Hematopoietic multipotent progenitor cell treated with erythropoietin and hydrocortisone succinate and interleukin-3 and kit ligand, for 15 days (in vitro differentiated cells): ENCODE measurements at regions not wholly inside any gene's neighbourhood (a gene's known extent, or its start where the extent isn't known, plus 50 kb on each side); places are given as distances from the start of the nearest gene placed in this dataset.

ENCODE experiments used
- DNase-seq: peaks from one replicate; pipeline ENCODE4 v3.0.0-alpha.2; 2015; ENCODE audit warnings: low spot score

DNA sequence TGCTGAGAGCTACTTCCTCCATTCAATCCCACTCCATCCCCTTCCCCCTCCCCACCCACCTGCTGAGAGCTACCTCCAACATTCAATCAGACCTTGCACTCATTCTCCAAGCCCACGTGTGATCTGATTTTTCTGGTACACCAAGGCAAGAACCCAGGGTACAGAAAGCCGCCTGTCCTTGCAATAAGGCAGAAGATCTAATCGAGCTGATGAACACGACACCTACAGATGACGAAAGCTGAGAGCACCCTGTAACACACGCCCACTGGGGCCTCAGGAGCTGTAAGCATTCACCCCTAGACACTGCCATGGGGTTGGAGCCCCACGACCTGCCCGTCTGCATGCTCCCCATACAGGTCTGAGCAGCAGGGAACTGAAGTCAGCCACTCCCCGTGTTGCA lies 58.3 kb downstream of the TRIML1 start:
- DNase-seq, result no peak

GRCh38 chr4:188198982-188199792 lies 59.9 kb downstream of the TRIML1 start:
- DNase-seq, result no peak

DNA sequence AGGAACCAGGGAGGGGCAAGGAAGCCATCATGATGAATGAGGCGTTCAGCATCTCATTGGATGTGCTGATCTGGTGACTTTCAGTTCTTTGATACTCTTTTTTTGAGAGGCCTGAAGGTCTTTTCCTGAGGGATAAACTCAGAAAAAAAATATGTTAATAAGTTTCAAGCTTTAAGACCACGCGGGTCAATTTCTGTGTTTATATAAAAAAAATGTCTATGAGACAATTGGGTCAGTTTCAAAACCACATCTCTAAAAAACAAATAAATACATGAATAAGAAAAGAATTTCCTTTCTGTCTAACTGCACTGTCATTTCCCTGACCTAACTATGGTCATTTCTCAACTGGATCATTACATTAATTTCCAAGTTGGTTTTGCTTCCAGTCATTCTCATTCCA lies 62.6 kb downstream of the TRIML1 start:
- no peak for DNase-seq

GRCh38 chr4:188206783-188207182 lies 67.5 kb downstream of the TRIML1 start:
- no peak for DNase-seq

DNA sequence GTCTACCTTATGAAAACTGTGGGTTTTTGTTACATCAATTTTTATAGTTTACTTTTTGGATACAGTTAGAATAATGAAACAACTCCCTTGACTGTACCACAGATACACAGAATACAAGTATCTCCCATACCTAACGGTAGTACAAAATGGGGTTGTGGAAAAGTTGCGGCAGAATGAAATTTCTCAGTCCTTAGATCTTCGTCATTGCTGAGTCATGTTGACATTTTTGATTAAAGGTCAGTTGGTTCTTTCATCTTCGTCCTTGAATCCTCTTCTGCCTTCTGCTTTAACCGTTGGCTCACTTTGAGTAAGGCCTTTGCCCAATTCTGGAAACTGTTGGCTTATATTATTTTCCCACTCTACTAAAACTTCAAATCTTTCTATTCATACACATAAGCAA lies 75.6 kb downstream of the TRIML1 start:
- DNase-seq, result no peak

GRCh38 chr4:188218392-188218791 lies 79.2 kb downstream of the TRIML1 start:
- no peak for DNase-seq

GRCh38 chr4:188220006-188220405 lies 80.8 kb downstream of the TRIML1 start:
- no peak for DNase-seq

GRCh38 chr4:188221090-188221489 lies 81.8 kb downstream of the TRIML1 start:
- DNase-seq, result no peak

DNA sequence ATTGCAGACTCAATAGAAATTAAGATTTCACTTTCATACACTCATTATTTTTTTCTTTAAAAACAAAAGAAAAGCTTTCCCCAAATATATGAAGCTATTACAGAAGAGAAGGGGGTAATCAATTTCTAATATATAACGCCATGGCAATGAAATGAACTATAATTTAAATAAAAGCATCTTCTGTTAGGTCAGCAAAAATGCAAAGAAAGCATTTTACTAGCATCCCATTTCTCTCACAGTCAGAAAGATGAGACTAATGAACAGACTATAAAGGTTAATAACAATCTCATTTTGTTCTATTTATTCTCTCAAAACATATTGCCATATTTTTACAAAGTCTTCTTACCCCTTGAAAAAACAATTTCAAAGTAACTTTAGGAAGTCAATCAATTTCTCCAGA lies 89.0 kb downstream of the TRIML1 start:
- DNase-seq, result no peak

DNA sequence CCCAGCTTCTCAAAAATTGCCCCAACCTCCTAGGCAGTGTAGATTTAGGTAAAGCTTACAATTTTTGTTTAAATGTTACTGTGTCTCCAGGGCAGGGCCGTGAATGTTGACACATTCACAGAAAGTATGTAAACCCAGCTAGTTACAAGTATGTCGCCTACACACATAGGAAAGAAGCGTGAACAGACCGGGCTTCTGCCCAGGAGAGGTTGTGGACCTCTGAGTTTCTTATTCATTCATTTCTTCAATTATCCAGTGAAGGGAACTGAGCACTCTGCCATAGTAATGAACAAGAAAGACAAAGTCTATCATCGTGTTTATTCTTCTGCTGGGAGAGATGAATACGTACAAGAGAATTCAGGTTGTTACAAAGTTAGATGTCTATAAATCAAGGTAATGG lies 93.2 kb downstream of the TRIML1 start:
- no peak for DNase-seq

DNA sequence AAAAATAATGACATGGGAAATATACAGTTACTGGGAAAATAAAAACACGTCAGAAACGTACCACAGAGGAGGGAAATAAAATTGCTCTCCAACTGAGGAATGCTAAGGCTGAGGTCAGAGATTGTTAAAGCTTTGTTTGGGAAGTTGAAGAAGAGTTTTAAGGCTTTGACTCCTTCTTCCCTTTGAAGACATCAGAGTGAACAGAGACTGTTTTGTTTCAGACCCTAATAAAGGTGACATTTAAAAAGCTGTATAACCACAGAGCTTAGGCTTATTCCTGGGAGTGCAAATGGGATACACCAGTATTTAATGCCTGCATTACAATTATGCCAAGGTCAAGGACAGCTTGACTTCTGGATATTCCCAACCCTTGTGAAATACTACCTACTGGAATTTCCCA lies 102.8 kb downstream of the TRIML1 start:
- no peak for DNase-seq

DNA sequence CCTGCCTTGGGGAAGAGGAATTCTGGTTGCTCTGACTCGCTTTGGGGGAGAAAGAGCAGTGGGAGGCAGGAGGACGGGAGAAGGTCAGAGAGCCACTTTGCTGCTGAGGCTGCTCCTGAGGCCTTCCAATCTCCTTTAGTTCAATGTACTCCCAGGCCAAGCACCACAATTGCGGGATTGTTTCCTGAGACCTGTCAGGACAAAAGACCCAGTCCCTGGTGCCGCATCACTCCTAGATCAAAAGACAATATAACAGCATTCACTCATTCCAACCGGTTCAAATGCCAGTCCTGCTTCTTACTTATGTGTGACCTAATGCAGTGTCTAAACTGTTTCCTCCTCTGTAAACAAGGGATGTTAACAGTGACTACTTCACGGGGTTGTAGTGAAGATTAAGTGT lies 106.4 kb downstream of the TRIML1 start:
- no peak for DNase-seq

DNA sequence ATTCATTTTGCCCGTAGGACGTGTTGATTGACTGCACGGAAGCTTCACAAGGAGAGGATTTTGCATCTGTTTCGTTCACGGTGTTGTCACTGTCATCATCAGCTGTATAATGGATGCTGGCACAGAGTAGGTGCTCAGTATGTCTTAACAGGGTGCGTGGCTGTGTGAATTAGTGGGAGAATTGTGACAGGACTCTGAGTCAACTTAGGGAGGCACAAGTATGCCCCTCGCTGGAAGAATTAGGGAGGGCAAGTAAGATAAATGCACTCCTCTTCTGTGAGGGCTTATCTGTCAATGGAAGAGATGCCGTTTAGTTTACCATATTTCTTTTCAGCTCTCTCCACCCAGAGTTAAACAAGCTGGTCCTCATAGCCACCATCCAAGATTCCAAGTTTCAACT lies 107.2 kb downstream of the TRIML1 start:
- DNase-seq, result no peak

- no peak for DNase-seq
These were observed 115.0 kb downstream of the TRIML1 start for GRCh38 chr4:188254211-188254610.

DNA sequence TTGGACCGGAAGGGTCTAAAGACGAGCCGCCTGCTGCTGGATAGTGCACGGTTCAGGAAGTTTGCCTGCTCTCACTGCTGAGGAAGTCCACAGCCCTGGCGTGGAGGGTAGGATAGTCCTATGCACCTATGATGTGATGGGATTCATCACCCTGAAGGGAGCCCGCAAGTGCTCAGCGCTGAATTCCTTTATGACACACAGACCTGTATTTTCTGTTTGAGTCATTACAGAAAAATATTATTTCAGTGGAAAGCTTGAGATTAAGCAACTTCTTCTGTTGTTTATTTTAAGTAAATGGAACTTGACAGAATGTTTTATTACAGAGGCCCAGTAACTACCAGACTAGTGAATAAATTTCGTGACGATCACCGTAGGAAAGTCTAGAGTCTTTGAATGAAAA lies 123.2 kb downstream of the TRIML1 start:
- DNase-seq, result no peak

DNA sequence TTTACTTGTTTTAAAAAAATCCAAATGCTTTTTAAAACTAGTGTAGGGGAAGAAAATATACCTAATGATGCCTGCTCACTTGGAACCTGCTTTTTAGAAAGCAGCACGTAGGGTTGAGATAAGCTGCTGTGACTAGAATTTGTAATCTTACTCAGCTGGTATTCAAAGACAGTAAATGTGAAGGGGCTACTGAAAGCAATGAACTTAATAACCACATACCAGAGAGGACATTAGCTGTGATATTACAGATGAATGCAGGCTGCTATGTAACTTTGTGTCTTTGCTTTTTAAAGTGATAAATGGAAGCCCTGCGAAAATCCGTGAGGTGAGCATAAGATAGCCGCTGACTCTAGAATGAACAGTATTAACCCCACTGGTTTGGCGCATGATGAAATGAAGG lies 124.1 kb downstream of the TRIML1 start:
- no peak for DNase-seq

DNA sequence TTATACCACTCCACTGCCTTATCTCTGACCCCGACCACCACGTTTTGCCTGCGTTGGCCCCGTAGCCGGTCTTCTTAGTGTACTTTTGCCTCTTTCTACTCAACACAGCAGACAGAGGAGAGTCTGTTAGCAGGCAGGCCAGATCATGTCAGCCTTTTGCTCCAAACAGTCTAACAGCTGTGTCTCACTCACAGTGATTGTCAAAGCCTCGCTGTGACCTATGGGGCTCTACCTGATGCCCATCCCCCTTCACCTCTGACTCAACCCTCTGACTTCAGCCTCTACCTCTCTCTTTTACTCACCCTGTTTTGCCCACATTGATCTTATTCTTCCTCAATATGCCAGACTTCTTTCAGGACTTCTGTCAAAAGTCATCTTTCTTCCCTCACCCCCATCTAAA lies 127.1 kb downstream of the TRIML1 start:
- DNase-seq, result no peak

- no peak for DNase-seq
These were observed 129.1 kb downstream of the TRIML1 start for GRCh38 chr4:188268131-188268908.

DNA sequence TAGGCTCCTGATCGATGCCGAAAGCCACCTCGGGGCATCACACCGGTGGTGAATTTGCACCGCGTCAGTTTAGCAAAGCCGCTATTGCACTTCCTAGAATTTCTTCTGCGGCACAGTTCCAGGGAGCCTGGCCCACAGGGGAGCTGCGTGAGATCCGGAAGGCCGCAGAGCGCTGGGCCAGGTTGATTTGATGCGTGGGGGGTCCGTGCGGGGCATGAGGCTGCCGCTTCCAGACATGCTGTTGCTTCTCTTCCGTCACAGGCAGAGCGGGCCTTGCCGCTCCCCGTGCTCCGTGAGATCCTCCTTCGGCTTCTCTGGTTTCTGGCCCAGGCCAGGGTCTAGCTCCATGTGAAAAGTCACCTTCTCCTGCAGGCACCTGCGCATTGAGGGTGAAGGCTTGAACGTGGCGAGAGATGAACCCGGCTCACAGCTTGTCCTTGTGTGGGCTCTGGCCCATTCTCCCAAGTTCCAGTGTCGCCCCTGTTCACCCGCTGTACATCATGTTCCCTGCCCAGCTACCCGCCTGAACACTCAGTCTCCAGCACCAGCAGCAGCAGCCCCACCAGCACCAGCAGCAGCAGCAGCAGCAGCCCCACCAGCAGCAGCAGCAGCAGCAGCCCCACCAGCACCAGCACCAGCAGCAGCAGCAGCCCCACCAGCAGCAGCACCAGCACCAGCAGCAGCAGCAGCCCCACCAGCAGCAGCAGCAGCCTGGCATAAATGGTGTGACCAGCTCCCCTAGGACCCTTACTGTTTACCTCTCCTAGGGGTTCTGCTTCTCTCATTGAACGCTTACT lies 131.2 kb downstream of the TRIML1 start:
- no peak for DNase-seq

DNA sequence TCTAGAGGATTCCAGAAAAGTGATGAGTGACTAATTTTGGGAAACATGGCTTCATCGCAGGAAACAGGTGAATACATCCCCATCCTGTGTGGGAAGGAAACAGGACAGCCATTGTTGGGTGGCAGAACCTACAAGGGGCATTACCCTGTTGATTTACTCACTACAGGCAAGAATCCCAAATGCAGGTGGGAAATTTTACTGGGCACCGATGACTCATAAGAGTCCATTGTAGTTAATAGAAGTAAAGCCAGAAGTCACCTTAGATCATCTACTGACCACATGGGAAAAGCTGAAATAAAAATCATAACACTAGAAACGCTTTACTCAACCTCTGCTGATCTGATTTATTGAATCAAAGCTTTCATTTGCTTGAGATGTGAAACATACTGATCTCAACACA lies 136.4 kb downstream of the TRIML1 start:
- DNase-seq, result no peak

DNA sequence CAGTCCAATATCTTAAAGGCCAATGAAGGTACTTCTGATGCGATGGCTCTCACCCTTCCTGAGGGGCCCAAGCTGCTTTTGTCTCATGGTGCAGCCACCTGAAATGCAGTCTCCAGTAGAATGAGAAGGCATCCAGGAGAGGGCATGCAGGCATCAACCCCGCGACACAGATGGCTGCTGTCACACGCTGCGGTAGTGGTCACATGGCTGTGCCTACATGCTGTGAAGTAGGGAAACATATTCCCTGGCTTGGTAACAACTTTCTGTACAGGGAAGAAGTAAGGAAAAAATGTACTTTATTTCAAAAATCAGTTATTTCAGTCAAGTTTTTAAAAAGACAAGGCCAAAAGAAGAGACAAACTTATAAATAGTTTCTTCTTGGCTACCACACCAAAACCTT lies 139.9 kb downstream of the TRIML1 start:
- no peak for DNase-seq

DNA sequence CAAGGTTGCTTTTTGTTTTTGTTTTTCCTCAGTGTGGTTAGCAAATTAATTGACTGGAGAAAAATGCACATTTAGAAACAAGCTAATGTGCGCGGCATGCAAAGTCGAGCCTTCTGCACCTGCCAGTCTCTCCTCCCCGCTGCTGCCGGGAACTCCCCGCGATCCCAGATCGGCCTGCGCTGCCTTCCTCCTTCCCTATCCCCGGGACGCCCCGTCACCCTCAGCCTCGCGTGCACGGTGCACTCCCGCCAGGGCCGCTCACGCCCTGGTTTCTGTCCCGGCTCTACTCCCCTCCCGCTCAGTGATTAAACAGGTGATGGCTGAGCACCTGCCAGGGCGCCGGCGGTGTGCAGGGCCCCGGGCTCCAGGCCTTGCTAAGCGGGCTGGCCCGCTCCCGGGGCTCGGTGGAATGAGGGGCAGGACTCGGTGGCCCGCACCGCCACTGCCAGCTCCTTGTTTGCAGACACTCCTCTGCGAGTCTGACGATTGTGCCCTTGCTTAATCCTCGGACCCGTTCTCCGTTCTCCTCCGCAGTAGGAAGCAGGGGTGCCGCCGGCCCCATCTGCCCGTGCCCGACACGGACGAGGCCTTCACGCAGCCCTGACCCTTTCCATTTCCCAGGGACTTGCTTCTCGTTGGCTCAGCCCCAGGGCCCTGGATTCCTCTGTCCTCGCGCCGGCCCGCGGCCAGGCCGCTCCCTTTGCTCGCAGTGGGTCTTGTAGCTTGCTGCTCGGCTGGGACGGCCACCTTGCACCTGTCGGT lies 143.4 kb downstream of the TRIML1 start:
- DNase-seq, result no peak
